ENCODE measurements at regions not wholly inside any gene's neighbourhood (a gene's known extent, or its start where the extent isn't known, plus 50 kb on each side); places are given as distances from the start of the nearest gene placed in this dataset.

- Histone ChIP-seq H3K27ac (ENCODE audit: low read depth, low read length, poor library complexity, severe bottlenecking) (no peak overlapping the region), H3K9me2 (ENCODE audit: low read depth, low read length) (no peaks in the 10 kb centered on the region), H3K4me3 (ENCODE audit: low read depth, low read length, poor library complexity, severe bottlenecking) (no peak overlapping the region), H3K9me3 (ENCODE audit: low read length) (no peaks in the 10 kb centered on the region), H3K79me2 (ENCODE audit: insufficient read depth, low read length) (no peaks in the 10 kb centered on the region), H3K27me3 (ENCODE audit: insufficient read depth, low read length) (no peaks in the 10 kb centered on the region), H3K4me2 (ENCODE audit: low read length) (no peak overlapping the region), H2AFZ (ENCODE audit: low read length) (no peak overlapping the region), H3K36me3 (ENCODE audit: insufficient read depth, low read length) (no peaks in the 10 kb centered on the region), H3K4me1 (ENCODE audit: insufficient read depth, low read length, severe bottlenecking) (no peaks in the 10 kb centered on the region), H4K20me1 (ENCODE audit: insufficient read depth, low read length) (no peaks in the 10 kb centered on the region), H3K9ac (ENCODE audit: low read length) (no peak overlapping the region), H3F3A (ENCODE audit: insufficient read depth, low read length) (no peaks in the 10 kb centered on the region)
- TF ChIP-seq EZH2 (IDR thresholded peaks at IDR 0.05; ENCODE audit: borderline replicate concordance, low read length) (no peak), CTCF (IDR thresholded peaks at IDR 0.05; ENCODE audit: low read length) (no peak)
Observed at GRCh38 chr5:58227858-58228257, 232.0 kb downstream of the PLK2 start.

- H3K36me3 ChIP-seq (ENCODE audit: insufficient read depth, low read length) = no peaks in the 10 kb centered on the region
- H3K27me3 ChIP-seq (ENCODE audit: insufficient read depth, low read length) = no peaks in the 10 kb centered on the region
- H3K27ac ChIP-seq (ENCODE audit: low read depth, low read length, poor library complexity, severe bottlenecking) = no peak overlapping the region
- H2AFZ ChIP-seq (ENCODE audit: low read length) = no peak overlapping the region
- no peaks in the 10 kb centered on the region for H3F3A ChIP-seq (ENCODE audit: insufficient read depth, low read length)
- no peak overlapping the region for H3K4me3 ChIP-seq (ENCODE audit: low read depth, low read length, poor library complexity, severe bottlenecking)
- H4K20me1 ChIP-seq (ENCODE audit: insufficient read depth, low read length) = no peaks in the 10 kb centered on the region
- no peaks in the 10 kb centered on the region for H3K9me2 ChIP-seq (ENCODE audit: low read depth, low read length)
- TF ChIP-seq CTCF (IDR thresholded peaks at IDR 0.05; ENCODE audit: low read length) (no peak), EZH2 (IDR thresholded peaks at IDR 0.05; ENCODE audit: borderline replicate concordance, low read length) (no peak)
- H3K4me1 ChIP-seq (ENCODE audit: insufficient read depth, low read length, severe bottlenecking) = no peaks in the 10 kb centered on the region
- H3K79me2 ChIP-seq (ENCODE audit: insufficient read depth, low read length) = no peaks in the 10 kb centered on the region
- H3K9ac ChIP-seq (ENCODE audit: low read length) = no peak overlapping the region
- no peak overlapping the region for H3K4me2 ChIP-seq (ENCODE audit: low read length)
- no peaks in the 10 kb centered on the region for H3K9me3 ChIP-seq (ENCODE audit: low read length)
Observed at GRCh38 chr5:58224661-58225060, 235.2 kb downstream of the PLK2 start.

- Histone ChIP-seq H3K36me3 (ENCODE audit: insufficient read depth, low read length) (no peaks in the 10 kb centered on the region), H3K4me1 (ENCODE audit: insufficient read depth, low read length, severe bottlenecking) (no peaks in the 10 kb centered on the region), H3K27me3 (ENCODE audit: insufficient read depth, low read length) (no peaks in the 10 kb centered on the region), H3K27ac (ENCODE audit: low read depth, low read length, poor library complexity, severe bottlenecking) (no peak overlapping the region), H3K9ac (ENCODE audit: low read length) (no peak overlapping the region), H2AFZ (ENCODE audit: low read length) (no peak overlapping the region), H3K4me3 (ENCODE audit: low read depth, low read length, poor library complexity, severe bottlenecking) (no peak overlapping the region), H3K79me2 (ENCODE audit: insufficient read depth, low read length) (no peaks in the 10 kb centered on the region), H3K4me2 (ENCODE audit: low read length) (no peak overlapping the region), H3K9me2 (ENCODE audit: low read depth, low read length) (no peaks in the 10 kb centered on the region), H4K20me1 (ENCODE audit: insufficient read depth, low read length) (no peaks in the 10 kb centered on the region), H3F3A (ENCODE audit: insufficient read depth, low read length) (no peaks in the 10 kb centered on the region), H3K9me3 (ENCODE audit: low read length) (no peaks in the 10 kb centered on the region)
- TF ChIP-seq CTCF (IDR thresholded peaks at IDR 0.05; ENCODE audit: low read length) = no peak
- no peak for TF ChIP-seq EZH2 (IDR thresholded peaks at IDR 0.05; ENCODE audit: borderline replicate concordance, low read length)
Observed at GRCh38 chr5:58224221-58224620, 235.7 kb downstream of the PLK2 start.
